OCI-LY7 (cell line): ENCODE measurements at regions not wholly inside any gene's neighbourhood (a gene's known extent, or its start where the extent isn't known, plus 50 kb on each side); places are given as distances from the start of the nearest gene placed in this dataset.

Experiments used
- BruUV-seq: library from RNA; stranded (reverse); fragments of 400-500 nt; replicated peaks from 2 replicates; lab custom pipeline; 2021; lab: Mats Ljungman, UMichigan
- CTCF ChIA-PET: fragments of 300-600 bp; sonication (Branson Sonifier 250); formaldehyde crosslinking; loops from one replicate; lab custom pipeline; 2022; ENCODE audit warnings: antibody characterized with exemption; ENCODE audit not compliant: unreplicated experiment; lab: Charles Lee
- POLR2A ChIA-PET: fragments of 300-600 bp; sonication (Branson Sonifier 250); formaldehyde crosslinking; loops from one replicate; lab custom pipeline; 2022; ENCODE audit warnings: antibody characterized with exemption; lab: Charles Lee
- DNase-seq: peaks from one replicate; pipeline ENCODE4 v3.0.0-alpha.2; 2015; ENCODE audit warnings: low spot score
- H2AFZ ChIP-seq: fragments of 200-600 bp; sonication (generic), shearing (Covaris generic); 2 replicates; pipeline ENCODE4 v1.6.1; 2014; ENCODE audit warnings: mild to moderate bottlenecking, antibody characterized with exemption, low read length, moderate library complexity
- H3K27ac ChIP-seq: fragments of 200-600 bp; sonication (generic); 2 replicates; pipeline ENCODE4 v1.5.1; 2014; ENCODE audit warnings: mixed run types, low read depth, mild to moderate bottlenecking, moderate library complexity, low read length, inconsistent platforms; ENCODE audit not compliant: poor library complexity, severe bottlenecking
- H3K36me3 ChIP-seq: fragments of 200-600 bp; sonication (generic); 2 replicates; pipeline ENCODE4 v1.6.1; 2014; ENCODE audit warnings: mild to moderate bottlenecking, antibody characterized with exemption, low read length, moderate library complexity, mixed read lengths; ENCODE audit not compliant: insufficient read depth
- H3K4me1 ChIP-seq: fragments of 200-600 bp; sonication (generic); 2 replicates; pipeline ENCODE4 v1.5.1; 2014; ENCODE audit warnings: mild to moderate bottlenecking, low read length; ENCODE audit not compliant: insufficient read depth, poor library complexity, severe bottlenecking
- H3K4me2 ChIP-seq: fragments of 200-600 bp; sonication (generic); 2 replicates; pipeline ENCODE4 v1.6.1; 2014; ENCODE audit warnings: mild to moderate bottlenecking, low read length
- H3K4me3 ChIP-seq: fragments of 200-600 bp; sonication (generic); 2 replicates; pipeline ENCODE4 v1.5.1; 2014; ENCODE audit warnings: mild to moderate bottlenecking, low read depth, low read length; ENCODE audit not compliant: poor library complexity, severe bottlenecking
- H3K79me2 ChIP-seq: fragments of 200-600 bp; sonication (generic); 2 replicates; pipeline ENCODE4 v1.6.1; 2016; ENCODE audit warnings: low read depth, mild to moderate bottlenecking, low read length, moderate library complexity, mixed read lengths; ENCODE audit not compliant: insufficient read depth
- H3K9me2 ChIP-seq: fragments of 200-600 bp; sonication (generic); 2 replicates; pipeline ENCODE4 v1.6.1; 2016; ENCODE audit warnings: mild to moderate bottlenecking, low read length, mixed read lengths; ENCODE audit not compliant: insufficient read depth
- H3K9me3 ChIP-seq: fragments of 200-600 bp; sonication (generic); 2 replicates; pipeline ENCODE4 v1.6.1; 2014; ENCODE audit warnings: mild to moderate bottlenecking, mixed run types, low read length, mixed read lengths
- H4K20me1 ChIP-seq: fragments of 200-600 bp; sonication (generic); 2 replicates; pipeline ENCODE4 v1.6.1; 2014; ENCODE audit warnings: mild to moderate bottlenecking, antibody characterized with exemption, low read length, moderate library complexity, mixed read lengths; ENCODE audit not compliant: insufficient read depth
- EZH2phosphoT487 ChIP-seq: fragments of 200-600 bp; sonication (generic); IDR thresholded peaks from 2 replicates; pipeline ENCODE4 v1.6.1; 2018; ENCODE audit warnings: low read depth, borderline replicate concordance, mild to moderate bottlenecking, mixed run types, antibody characterized with exemption, low read length, moderate library complexity, mixed read lengths
- intact Hi-C: fragments of 100-400 bp; cut with micrococcal nuclease; formaldehyde crosslinking; loops from one replicate; pipeline ENCODE4 v1.10.0; 2022; ENCODE audit not compliant: unreplicated experiment
- TF ChIP-seq, protein P1 (sequence below): fragments of 200-600 bp; sonication (generic); conservative IDR thresholded peaks from 2 replicates; pipeline ENCODE4 v1.5.1; 2014; ENCODE audit warnings: mild to moderate bottlenecking, antibody characterized with exemption, low read length, moderate library complexity, mixed read lengths

DNA sequence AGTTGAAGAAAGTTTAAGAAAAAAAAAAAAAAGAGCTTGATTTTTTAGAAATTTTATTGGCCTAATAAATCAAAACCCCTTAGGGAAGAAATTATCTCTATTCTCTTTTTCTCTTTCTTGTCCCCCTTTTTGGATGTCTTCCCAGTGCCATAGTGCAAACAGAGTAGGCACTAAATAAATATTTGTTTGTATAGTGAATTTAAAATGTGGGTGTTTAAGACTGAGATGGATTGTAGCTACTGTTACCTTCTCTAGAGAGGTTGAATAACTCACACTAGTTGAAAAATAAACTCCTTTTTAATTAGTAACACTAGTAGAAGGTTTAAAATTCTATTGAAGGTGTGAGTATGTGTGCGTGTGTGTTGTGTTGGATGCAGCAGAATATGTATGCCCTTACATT, 783.8 kb downstream of the NXPH1 start:
- intact Hi-C loops, result no loop called here
- POLR2A ChIA-PET, result no interaction called here
- DNase-seq, result no peak
- no peaks in the 10 kb centered on the region for H3K36me3 ChIP-seq
- no peak overlapping the region for H2AFZ ChIP-seq
- TF ChIP-seq, protein P1, sequence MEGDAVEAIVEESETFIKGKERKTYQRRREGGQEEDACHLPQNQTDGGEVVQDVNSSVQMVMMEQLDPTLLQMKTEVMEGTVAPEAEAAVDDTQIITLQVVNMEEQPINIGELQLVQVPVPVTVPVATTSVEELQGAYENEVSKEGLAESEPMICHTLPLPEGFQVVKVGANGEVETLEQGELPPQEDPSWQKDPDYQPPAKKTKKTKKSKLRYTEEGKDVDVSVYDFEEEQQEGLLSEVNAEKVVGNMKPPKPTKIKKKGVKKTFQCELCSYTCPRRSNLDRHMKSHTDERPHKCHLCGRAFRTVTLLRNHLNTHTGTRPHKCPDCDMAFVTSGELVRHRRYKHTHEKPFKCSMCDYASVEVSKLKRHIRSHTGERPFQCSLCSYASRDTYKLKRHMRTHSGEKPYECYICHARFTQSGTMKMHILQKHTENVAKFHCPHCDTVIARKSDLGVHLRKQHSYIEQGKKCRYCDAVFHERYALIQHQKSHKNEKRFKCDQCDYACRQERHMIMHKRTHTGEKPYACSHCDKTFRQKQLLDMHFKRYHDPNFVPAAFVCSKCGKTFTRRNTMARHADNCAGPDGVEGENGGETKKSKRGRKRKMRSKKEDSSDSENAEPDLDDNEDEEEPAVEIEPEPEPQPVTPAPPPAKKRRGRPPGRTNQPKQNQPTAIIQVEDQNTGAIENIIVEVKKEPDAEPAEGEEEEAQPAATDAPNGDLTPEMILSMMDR, result no peak
- no peak for TF ChIP-seq EZH2phosphoT487
- no peak overlapping the region for H3K27ac ChIP-seq
- H3K9me3 ChIP-seq, result no peaks in the 10 kb centered on the region
- H3K79me2 ChIP-seq, result no peaks in the 10 kb centered on the region
- no peaks in the 10 kb centered on the region for H4K20me1 ChIP-seq
- no peak overlapping the region for H3K4me3 ChIP-seq
- no TSS peak for BruUV-seq
- no peaks in the 10 kb centered on the region for H3K9me2 ChIP-seq
- CTCF ChIA-PET, result no interaction called here
- no peak overlapping the region for H3K4me2 ChIP-seq
- H3K4me1 ChIP-seq, result no peaks in the 10 kb centered on the region

DNA sequence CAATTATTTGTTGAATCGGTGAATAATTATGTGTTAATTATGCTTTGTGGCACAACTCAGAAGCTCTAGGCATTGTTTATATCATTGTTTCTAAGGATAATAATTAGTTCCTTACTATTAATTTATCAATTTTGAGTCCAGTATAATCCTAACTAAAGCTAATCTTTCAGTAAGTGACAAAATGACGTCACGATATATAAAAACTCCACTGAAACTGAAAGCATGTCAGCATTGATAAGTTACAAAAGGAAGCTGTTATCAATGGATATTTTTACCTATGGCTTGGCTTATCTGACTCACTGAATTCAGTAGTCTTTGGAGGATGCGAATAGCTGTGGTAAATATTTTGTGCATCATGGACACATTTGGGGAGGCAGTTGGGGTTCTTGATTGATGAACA, 793.1 kb downstream of the NXPH1 start:
- Histone ChIP-seq H2AFZ (no peak overlapping the region), H3K4me1 (no peaks in the 10 kb centered on the region), H3K4me3 (no peak overlapping the region), H3K9me2 (no peaks in the 10 kb centered on the region), H3K36me3 (no peaks in the 10 kb centered on the region), H3K4me2 (no peak overlapping the region), H4K20me1 (no peaks in the 10 kb centered on the region), H3K27ac (no peak overlapping the region), H3K79me2 (no peaks in the 10 kb centered on the region), H3K9me3 (no peaks in the 10 kb centered on the region)
- intact Hi-C loops, result no loop called here
- DNase-seq, result no peak
- ChIA-PET POLR2A (interaction anchor here (1.0 kb wide), 1 partner anchor 17 kb away, joined by 4 read pairs; no protein-coding TSS in a partner anchor), CTCF (no interaction called here)
- no TSS peak for BruUV-seq
- TF ChIP-seq, protein P1, result no peak
- no peak for TF ChIP-seq EZH2phosphoT487

DNA sequence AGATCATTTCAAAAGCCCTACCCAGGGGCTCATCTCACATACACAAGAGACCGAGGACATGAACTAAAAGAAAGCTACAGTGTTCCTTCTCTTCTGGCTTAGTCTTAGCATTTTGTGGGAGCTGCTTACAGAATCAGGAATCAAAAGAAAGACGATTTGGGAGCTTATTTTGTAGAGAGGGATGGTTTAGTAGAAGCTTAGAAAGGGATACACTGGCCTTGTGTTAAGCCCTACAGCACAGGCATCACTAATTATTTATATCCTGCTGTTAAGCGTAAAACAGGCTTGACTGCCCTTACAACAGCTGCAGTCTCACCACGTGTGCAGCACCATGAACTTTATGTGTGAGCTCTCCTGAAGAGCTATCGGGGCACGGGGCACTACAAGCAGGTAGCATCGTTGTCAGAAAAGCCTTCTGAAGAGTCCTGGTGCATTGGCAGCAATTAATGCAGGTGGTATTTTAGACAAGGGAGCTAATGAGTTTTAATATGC, 798.3 kb downstream of the NXPH1 start:
- no peaks in the 10 kb centered on the region for H4K20me1 ChIP-seq
- H3K9me2 ChIP-seq, result no peaks in the 10 kb centered on the region
- no peak overlapping the region for H3K4me2 ChIP-seq
- H3K27ac ChIP-seq, result no peak overlapping the region
- CTCF ChIA-PET, result no interaction called here
- H3K4me3 ChIP-seq, result no peak overlapping the region
- POLR2A ChIA-PET, result interaction anchor here (0.5 to 1.4 kb wide), 2 partner anchors 12 to 26 kb away, joined by 3 to 4 read pairs; no protein-coding TSS in a partner anchor
- no peaks in the 10 kb centered on the region for H3K4me1 ChIP-seq
- H2AFZ ChIP-seq, result no peak overlapping the region
- no peaks in the 10 kb centered on the region for H3K9me3 ChIP-seq
- H3K79me2 ChIP-seq, result no peaks in the 10 kb centered on the region
- no TSS peak for BruUV-seq
- intact Hi-C loops, result no loop called here
- no peak for DNase-seq
- TF ChIP-seq, protein P1, result no peak
- no peak for TF ChIP-seq EZH2phosphoT487
- no peaks in the 10 kb centered on the region for H3K36me3 ChIP-seq
